ENCODE measurements at regions not wholly inside any gene's neighbourhood (a gene's known extent, or its start where the extent isn't known, plus 50 kb on each side); places are given as distances from the start of the nearest gene placed in this dataset.

DNA sequence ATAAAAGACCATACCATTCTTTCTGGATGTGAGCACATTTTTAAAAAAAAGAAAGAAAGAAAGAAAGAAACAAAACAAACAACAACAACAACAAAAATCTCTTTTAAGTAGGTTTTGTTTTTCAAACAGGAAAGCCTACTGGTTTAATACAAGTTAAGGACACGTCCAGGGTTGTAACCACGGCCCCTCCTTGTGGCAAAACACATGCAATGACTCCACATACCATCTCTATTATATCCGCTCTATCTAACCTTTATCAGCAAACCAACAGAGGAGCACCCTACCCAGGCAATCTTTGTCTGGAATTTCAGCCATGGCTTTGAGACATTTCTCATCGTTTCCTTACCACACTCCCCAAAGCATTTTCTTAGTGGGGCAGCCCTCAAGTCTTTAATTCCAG is 360.5 kb upstream of the TMPO start:
- Histone ChIP-seq H3K36me3 (ENCODE audit: control insufficient read depth, insufficient read depth, low read length) (no peaks in the 10 kb centered on the region), H3K27me3 (ENCODE audit: control insufficient read depth in 2 of 2, insufficient read depth in 2 of 2, low read length in 2 of 2) (no peaks in the 10 kb centered on the region), H4K20me1 (replicated peaks; ENCODE audit: control insufficient read depth, insufficient read depth, low read length) (no peaks in the 10 kb centered on the region), H3K79me2 (ENCODE audit: control insufficient read depth, insufficient read depth, low read length) (no peaks in the 10 kb centered on the region), H3K9me1 (ENCODE audit: control insufficient read depth, insufficient read depth, low read length) (no peaks in the 10 kb centered on the region), H3K27ac (ENCODE audit: extremely low read depth, low read depth, low read length) (no peak overlapping the region), H3K4me1 (replicated peaks in 1 of 2; ENCODE audit: control insufficient read depth in 2 of 2, insufficient read depth in 2 of 2, low read length in 2 of 2) (no peaks in the 10 kb centered on the region), H3K9ac (ENCODE audit: insufficient read depth in 1 of 2, low read depth in 2 of 2, low read length in 2 of 2) (no peak overlapping the region), H2AFZ (ENCODE audit: low read depth, low read length) (no peak overlapping the region), H3K9me3 (replicated peaks; ENCODE audit: control insufficient read depth, insufficient read depth, low read depth, low read length) (no peaks in the 10 kb centered on the region), H3K4me2 (ENCODE audit: insufficient read depth, low read length) (no peak overlapping the region), H3K4me3 (no peak overlapping the region)
- TF ChIP-seq, protein P1, sequence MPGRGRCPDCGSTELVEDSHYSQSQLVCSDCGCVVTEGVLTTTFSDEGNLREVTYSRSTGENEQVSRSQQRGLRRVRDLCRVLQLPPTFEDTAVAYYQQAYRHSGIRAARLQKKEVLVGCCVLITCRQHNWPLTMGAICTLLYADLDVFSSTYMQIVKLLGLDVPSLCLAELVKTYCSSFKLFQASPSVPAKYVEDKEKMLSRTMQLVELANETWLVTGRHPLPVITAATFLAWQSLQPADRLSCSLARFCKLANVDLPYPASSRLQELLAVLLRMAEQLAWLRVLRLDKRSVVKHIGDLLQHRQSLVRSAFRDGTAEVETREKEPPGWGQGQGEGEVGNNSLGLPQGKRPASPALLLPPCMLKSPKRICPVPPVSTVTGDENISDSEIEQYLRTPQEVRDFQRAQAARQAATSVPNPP (IDR thresholded peaks at IDR 0.05; ENCODE audit: borderline replicate concordance, insufficient read depth, insufficient read length) = no peak
- TF ChIP-seq RAD21 (CRISPR knock-in tag; conservative IDR thresholded peaks at IDR 0.05 in 1 of 2, IDR thresholded peaks at IDR 0.05 in 1 of 2) = peak in 1 of 2 experiments; percentile 31; a peak in 2 of 4 replicates
- POLR2A ChIA-PET = no interaction called here
- ATAC-seq (no peak), DNase-seq (ENCODE audit: extremely low read depth in 1 of 4, low spot score in 3 of 4) (no peak), FAIRE-seq (no peak)
- CTCF ChIA-PET (ENCODE audit: low intra/inter-chr PET ratio) = no interaction called here
- in situ Hi-C loops (cut with MboI) (no loop called here), intact Hi-C loops (cut with micrococcal nuclease) (no loop called here)
- BruUV-seq (replicated peaks) = no TSS peak
- 0% methylated on average over 4 of the region's 4 CpGs for WGBS (ENCODE audit: insufficient coverage, low coverage, missing lambda C conversion rate)

DNA sequence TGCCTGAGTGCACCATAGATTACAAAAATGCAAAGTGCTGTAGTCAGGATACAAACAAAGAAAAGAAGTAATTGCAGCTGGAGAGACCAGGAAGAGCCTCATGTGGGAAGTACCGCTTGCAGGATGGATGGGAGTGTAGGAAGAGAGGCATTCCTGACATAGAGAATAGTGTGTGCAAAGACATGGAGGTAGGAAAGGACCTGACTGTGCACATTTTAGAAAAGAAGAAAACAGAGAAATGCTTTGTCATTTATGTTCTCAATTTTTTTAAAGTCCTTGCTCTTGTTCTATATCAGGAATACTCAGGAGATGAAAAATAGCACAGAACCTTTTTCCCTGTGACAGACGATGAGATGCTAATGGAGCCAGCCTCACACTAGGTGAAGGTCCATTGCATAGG is 358.7 kb upstream of the TMPO start:
- FAIRE-seq (no peak), DNase-seq (ENCODE audit: extremely low read depth in 1 of 4, low spot score in 3 of 4) (no peak), ATAC-seq (no peak)
- TF ChIP-seq NFATC3 (IDR thresholded peaks at IDR 0.05) (no peak), KDM2B (CRISPR knock-in tag; IDR thresholded peaks at IDR 0.05) (no peak), FOXK2 (conservative IDR thresholded peaks at IDR 0.05 in 1 of 2, IDR thresholded peaks at IDR 0.05 in 1 of 2; ENCODE audit: low read depth in 2 of 2) (no peak), ZNF165 (CRISPR knock-in tag; IDR thresholded peaks at IDR 0.05; ENCODE audit: borderline replicate concordance) (no peak), TAF1 (IDR thresholded peaks at IDR 0.05; ENCODE audit: control insufficient read depth, extremely low read depth, insufficient read depth, low read length, severe bottlenecking) (no peak), CBFA2T2 (conservative IDR thresholded peaks at IDR 0.05) (no peak)
- TF ChIP-seq, protein P2, sequence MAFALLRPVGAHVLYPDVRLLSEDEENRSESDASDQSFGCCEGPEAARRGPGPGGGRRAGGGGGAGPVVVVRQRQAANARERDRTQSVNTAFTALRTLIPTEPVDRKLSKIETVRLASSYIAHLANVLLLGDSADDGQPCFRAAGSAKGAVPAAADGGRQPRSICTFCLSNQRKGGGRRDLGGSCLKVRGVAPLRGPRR (CRISPR knock-in tag; IDR thresholded peaks at IDR 0.05) = no peak
- Histone ChIP-seq H3K27ac (ENCODE audit: extremely low read depth, low read depth, low read length) (no peak overlapping the region), H3K9ac (ENCODE audit: insufficient read depth in 1 of 2, low read depth in 2 of 2, low read length in 2 of 2) (no peak overlapping the region), H3K4me1 (replicated peaks in 1 of 2; ENCODE audit: control insufficient read depth in 2 of 2, insufficient read depth in 2 of 2, low read length in 2 of 2) (no peaks in the 10 kb centered on the region), H3K4me2 (ENCODE audit: insufficient read depth, low read length) (no peak overlapping the region), H3K79me2 (ENCODE audit: control insufficient read depth, insufficient read depth, low read length) (no peaks in the 10 kb centered on the region), H3K4me3 (no peak overlapping the region), H3K36me3 (ENCODE audit: control insufficient read depth, insufficient read depth, low read length) (no peaks in the 10 kb centered on the region), H4K20me1 (replicated peaks; ENCODE audit: control insufficient read depth, insufficient read depth, low read length) (no peaks in the 10 kb centered on the region), H3K9me3 (replicated peaks; ENCODE audit: control insufficient read depth, insufficient read depth, low read depth, low read length) (no peaks in the 10 kb centered on the region), H2AFZ (ENCODE audit: low read depth, low read length) (no peak overlapping the region), H3K9me1 (ENCODE audit: control insufficient read depth, insufficient read depth, low read length) (no peaks in the 10 kb centered on the region), H3K27me3 (ENCODE audit: control insufficient read depth in 2 of 2, insufficient read depth in 2 of 2, low read length in 2 of 2) (no peaks in the 10 kb centered on the region)
- intact Hi-C loops (cut with micrococcal nuclease) = no loop called here
- in situ Hi-C loops (cut with MboI) = no loop called here
- POLR2A ChIA-PET = no interaction called here
- no TSS peak for BruUV-seq (replicated peaks)
- CTCF ChIA-PET (ENCODE audit: low intra/inter-chr PET ratio) = no interaction called here
- 0% methylated on average over 2 of the region's 2 CpGs for WGBS (ENCODE audit: insufficient coverage, low coverage, missing lambda C conversion rate)

Data from K562 (cell line).